OCI-LY7 (cell line): ENCODE measurements at regions not wholly inside any gene's neighbourhood (a gene's known extent, or its start where the extent isn't known, plus 50 kb on each side); places are given as distances from the start of the nearest gene placed in this dataset.

Source experiments
- EZH2phosphoT487 ChIP-seq: fragments of 200-600 bp; sonication (generic); IDR thresholded peaks from 2 replicates; pipeline ENCODE4 v1.6.1; 2018; ENCODE audit warnings: low read depth, borderline replicate concordance, mild to moderate bottlenecking, mixed run types, antibody characterized with exemption, low read length, moderate library complexity, mixed read lengths
- TF ChIP-seq, protein P1 (sequence below): fragments of 200-600 bp; sonication (generic); conservative IDR thresholded peaks from 2 replicates; pipeline ENCODE4 v1.5.1; 2014; ENCODE audit warnings: mild to moderate bottlenecking, antibody characterized with exemption, low read length, moderate library complexity, mixed read lengths

DNA sequence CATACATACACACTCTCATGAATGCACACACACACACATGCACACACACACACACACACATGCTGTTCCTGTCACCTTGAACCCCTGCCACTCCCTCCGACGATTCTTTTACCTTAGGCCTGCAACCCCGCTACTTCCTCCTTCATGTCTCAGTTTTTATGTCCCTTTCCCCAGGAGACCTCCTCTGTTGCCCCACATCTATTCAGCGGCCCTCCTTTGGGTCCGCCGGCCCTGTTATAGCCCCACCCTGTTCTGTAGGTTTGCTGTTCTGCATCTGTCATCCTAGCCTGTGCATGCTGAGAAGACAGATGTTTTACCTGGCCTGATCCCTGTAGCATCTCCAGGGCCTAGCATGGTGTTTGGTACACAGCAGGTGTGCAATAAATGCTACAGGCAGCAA, 161.6 kb upstream of the PCBD1 start:
- TF ChIP-seq, protein P1, sequence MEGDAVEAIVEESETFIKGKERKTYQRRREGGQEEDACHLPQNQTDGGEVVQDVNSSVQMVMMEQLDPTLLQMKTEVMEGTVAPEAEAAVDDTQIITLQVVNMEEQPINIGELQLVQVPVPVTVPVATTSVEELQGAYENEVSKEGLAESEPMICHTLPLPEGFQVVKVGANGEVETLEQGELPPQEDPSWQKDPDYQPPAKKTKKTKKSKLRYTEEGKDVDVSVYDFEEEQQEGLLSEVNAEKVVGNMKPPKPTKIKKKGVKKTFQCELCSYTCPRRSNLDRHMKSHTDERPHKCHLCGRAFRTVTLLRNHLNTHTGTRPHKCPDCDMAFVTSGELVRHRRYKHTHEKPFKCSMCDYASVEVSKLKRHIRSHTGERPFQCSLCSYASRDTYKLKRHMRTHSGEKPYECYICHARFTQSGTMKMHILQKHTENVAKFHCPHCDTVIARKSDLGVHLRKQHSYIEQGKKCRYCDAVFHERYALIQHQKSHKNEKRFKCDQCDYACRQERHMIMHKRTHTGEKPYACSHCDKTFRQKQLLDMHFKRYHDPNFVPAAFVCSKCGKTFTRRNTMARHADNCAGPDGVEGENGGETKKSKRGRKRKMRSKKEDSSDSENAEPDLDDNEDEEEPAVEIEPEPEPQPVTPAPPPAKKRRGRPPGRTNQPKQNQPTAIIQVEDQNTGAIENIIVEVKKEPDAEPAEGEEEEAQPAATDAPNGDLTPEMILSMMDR, result no peak
- no peak for TF ChIP-seq EZH2phosphoT487
